ENCODE measurements at regions not wholly inside any gene's neighbourhood (a gene's known extent, or its start where the extent isn't known, plus 50 kb on each side); places are given as distances from the start of the nearest gene placed in this dataset.

DNA sequence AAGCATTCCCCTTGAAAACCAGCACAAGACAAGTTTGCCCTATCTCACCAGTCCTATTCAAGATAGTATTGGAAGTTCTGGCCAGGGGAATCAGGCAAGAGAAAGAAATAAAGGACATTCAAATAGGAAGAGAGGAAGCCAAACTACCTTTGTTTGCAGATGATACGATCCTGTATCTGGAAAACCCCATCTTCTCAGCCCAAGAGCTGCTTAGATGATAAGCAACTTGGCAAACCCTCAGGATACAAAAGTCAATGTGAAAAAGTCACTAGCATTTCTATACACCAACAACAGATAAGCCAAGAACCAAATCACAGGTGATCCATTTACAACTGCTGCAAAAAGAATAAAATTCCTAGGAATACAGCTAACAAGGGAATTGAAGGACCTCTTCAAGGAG is 403.7 kb upstream of the AZI2 start:
- TF ChIP-seq, protein P1, sequence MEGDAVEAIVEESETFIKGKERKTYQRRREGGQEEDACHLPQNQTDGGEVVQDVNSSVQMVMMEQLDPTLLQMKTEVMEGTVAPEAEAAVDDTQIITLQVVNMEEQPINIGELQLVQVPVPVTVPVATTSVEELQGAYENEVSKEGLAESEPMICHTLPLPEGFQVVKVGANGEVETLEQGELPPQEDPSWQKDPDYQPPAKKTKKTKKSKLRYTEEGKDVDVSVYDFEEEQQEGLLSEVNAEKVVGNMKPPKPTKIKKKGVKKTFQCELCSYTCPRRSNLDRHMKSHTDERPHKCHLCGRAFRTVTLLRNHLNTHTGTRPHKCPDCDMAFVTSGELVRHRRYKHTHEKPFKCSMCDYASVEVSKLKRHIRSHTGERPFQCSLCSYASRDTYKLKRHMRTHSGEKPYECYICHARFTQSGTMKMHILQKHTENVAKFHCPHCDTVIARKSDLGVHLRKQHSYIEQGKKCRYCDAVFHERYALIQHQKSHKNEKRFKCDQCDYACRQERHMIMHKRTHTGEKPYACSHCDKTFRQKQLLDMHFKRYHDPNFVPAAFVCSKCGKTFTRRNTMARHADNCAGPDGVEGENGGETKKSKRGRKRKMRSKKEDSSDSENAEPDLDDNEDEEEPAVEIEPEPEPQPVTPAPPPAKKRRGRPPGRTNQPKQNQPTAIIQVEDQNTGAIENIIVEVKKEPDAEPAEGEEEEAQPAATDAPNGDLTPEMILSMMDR (IDR thresholded peaks at IDR 0.05; ENCODE audit: low read depth, low read length), result no peak
- no peak for DNase-seq (ENCODE audit: low read depth in 2 of 2)
- H3K4me3 ChIP-seq (replicated peaks in 1 of 2; ENCODE audit: low read depth in 2 of 2, low read length in 2 of 2), result no peak overlapping the region

DNA sequence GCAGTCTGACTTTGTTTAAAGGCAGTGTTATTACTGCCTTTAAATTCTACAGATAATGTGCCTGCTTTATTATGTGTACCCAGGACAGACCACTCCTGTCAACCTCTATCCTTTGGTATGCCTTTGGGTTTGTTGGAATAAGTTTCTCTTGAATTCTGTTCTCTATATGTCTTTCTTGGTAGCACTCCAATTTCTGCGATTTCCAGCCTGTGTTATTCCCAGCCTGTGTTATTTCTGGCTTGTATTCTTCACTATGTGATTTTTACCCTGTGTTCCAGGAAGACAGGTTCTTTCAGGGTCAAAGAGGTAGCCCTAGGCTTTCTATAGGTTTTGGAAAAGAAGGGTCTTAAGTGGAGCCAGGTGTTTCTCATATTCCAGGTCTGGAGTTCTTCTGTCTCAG is 407.4 kb upstream of the AZI2 start:
- no peak for DNase-seq (ENCODE audit: low read depth in 2 of 2)
- no peak overlapping the region for H3K4me3 ChIP-seq (replicated peaks in 1 of 2; ENCODE audit: low read depth in 2 of 2, low read length in 2 of 2)
- TF ChIP-seq, protein P1 (IDR thresholded peaks at IDR 0.05; ENCODE audit: low read depth, low read length), result no peak

DNA sequence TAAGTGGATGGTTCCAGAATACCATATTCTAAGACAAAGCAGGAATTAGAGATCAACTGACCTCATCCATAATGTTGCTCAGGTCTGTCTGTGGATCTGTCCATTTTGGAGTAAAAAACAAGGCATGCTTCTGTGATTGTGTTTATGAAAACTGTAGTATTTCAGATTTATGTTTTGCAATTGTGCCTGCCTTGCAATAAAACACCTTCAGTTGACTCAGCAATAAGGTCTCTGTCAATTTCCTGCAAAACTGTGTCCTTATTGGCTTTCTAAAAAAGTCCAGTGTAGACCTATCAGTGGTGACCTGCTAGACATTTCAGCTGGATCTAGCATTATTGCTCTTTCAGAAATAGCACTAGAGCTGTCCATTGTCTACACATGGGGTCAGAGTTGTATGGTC is 409.5 kb upstream of the AZI2 start:
- DNase-seq (ENCODE audit: low read depth in 2 of 2), result no peak
- TF ChIP-seq, protein P1 (IDR thresholded peaks at IDR 0.05; ENCODE audit: low read depth, low read length), result no peak
- H3K4me3 ChIP-seq (replicated peaks in 1 of 2; ENCODE audit: low read depth in 2 of 2, low read length in 2 of 2), result no peak overlapping the region

DNA sequence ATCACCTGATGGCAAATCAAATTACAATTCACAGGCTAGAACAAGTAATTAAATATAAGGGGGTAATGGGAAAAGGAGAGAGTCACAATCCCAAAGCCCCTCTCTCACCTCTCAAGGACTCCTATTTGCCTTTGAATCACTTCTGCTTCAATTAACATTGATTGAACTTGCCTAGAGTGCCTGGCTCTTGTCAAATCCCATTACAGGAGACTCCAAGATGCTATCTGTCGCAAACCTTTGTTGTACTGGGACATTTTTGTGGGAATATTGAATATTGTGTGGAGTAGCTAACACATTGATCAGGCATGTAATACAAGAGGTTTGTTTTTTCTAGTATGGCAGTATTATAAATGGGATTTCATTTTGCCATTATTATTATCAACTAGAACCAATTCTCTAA is 412.8 kb upstream of the AZI2 start:
- no peak overlapping the region for H3K4me3 ChIP-seq (replicated peaks in 1 of 2; ENCODE audit: low read depth in 2 of 2, low read length in 2 of 2)
- TF ChIP-seq, protein P1 (IDR thresholded peaks at IDR 0.05; ENCODE audit: low read depth, low read length), result no peak
- no peak for DNase-seq (ENCODE audit: low read depth in 2 of 2)

DNA sequence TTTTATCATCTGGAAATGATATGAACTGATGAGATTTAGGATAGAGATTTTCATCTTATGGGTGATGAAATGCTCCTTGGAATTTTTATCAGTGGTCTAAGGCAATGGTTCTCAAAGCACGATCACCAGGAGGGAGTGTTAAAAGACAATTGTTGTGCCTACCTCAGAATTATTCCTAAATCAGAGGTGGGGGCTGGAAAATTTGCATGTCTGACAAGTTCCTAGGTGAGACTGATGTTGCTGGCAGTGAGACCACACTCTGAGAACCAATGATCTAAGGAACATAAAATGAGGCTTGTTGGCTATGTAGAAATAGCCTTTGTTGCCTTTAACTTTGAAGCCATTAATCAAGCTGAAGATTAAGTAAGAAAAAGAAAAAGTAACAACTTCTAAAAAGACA is 416.6 kb upstream of the AZI2 start:
- H3K4me3 ChIP-seq (replicated peaks in 1 of 2; ENCODE audit: low read depth in 2 of 2, low read length in 2 of 2), result no peak overlapping the region
- TF ChIP-seq, protein P1 (IDR thresholded peaks at IDR 0.05; ENCODE audit: low read depth, low read length), result no peak
- no peak for DNase-seq (ENCODE audit: low read depth in 2 of 2)

DNA sequence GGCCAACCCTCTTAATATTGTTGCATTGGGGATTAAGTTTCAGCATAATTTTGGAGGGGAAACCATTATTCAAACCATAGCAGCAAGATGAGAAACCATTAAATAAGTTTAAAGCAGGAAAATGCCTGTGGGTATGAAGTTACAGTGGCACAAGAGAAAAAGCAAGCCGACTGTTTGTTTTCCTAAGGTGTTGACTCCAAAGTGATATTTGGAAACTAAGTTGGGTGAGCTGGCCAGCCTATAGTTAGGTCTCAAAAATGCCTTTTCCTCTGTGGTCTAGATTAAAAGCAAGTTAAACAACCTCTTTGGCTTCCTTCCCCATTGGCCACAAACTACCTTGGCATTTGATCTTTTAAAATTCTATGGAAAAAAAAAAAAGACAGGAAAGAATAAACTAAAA is 419.8 kb upstream of the AZI2 start:
- no peak for DNase-seq (ENCODE audit: low read depth in 2 of 2)
- TF ChIP-seq, protein P1 (IDR thresholded peaks at IDR 0.05; ENCODE audit: low read depth, low read length), result no peak
- no peak overlapping the region for H3K4me3 ChIP-seq (replicated peaks in 1 of 2; ENCODE audit: low read depth in 2 of 2, low read length in 2 of 2)

DNA sequence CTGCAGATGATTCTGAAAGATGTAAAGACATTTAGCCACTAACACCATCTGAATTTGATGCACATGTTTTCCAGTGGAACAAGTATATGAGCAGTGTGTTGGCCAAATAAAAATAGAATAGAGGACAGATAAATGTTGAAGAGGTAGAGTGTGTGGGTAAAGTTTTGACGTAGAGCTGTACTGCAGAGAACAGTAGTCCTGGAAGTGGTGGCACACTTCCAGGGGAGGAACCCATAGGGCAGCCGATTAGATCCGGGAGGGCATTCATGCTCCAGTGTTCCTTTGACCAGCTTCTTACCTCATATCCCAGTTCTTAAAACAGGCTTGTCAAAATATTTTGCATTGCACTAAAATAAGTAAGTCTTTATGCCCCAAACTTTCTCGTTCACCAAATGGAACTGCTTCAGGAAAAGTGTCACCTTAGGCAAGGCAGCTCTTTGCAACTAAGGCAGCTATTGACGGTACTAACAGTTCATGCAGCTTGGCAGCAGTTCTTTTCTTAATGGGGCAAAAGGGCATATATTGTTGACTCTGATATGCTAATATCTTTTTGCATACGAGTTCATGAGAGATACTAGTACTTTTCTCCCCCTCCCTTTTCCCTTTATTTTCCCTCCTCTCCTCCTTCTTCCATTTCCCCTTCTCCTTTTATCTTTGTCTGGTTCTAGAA is 429.3 kb upstream of the AZI2 start:
- no peak overlapping the region for H3K4me3 ChIP-seq (replicated peaks in 1 of 2; ENCODE audit: low read depth in 2 of 2, low read length in 2 of 2)
- DNase-seq (ENCODE audit: low read depth in 2 of 2), result no peak
- TF ChIP-seq, protein P1 (IDR thresholded peaks at IDR 0.05; ENCODE audit: low read depth, low read length), result no peak

Data from cardiac fibroblast (primary cell).